GM20000 (cell line): ENCODE measurements at regions not wholly inside any gene's neighbourhood (a gene's known extent, or its start where the extent isn't known, plus 50 kb on each side); places are given as distances from the start of the nearest gene placed in this dataset.

Source experiments
- DNase-seq: peaks from one replicate; pipeline ENCODE4 v3.0.0; 2012; ENCODE audit warnings: low spot score
- TF ChIP-seq, protein P1 (sequence below): IDR thresholded peaks from 2 replicates; pipeline ENCODE4 v1.5.1; 2012; ENCODE audit warnings: mild to moderate bottlenecking, control low read depth; ENCODE audit errors: extremely low read depth, missing control alignments

DNA sequence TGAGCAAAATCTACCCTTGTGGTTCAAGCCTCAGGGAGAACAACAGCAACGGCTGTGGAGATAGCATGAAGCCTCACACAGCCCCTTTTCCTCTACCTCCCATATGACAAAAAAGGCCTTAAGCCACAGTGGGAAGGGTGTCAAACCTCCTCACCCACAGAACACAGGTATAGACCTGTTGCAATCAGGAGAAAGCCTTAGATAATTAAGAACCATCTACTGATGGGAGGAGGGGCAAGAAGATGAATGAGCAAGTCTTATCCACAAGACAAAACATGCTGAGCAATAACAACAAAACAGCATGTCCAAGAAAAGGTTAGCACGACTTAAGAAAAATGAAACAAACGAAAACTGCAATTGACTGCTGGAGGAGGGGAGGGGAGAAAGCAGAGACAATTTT, 272.9 kb upstream of the BCHE start:
- TF ChIP-seq, protein P1, sequence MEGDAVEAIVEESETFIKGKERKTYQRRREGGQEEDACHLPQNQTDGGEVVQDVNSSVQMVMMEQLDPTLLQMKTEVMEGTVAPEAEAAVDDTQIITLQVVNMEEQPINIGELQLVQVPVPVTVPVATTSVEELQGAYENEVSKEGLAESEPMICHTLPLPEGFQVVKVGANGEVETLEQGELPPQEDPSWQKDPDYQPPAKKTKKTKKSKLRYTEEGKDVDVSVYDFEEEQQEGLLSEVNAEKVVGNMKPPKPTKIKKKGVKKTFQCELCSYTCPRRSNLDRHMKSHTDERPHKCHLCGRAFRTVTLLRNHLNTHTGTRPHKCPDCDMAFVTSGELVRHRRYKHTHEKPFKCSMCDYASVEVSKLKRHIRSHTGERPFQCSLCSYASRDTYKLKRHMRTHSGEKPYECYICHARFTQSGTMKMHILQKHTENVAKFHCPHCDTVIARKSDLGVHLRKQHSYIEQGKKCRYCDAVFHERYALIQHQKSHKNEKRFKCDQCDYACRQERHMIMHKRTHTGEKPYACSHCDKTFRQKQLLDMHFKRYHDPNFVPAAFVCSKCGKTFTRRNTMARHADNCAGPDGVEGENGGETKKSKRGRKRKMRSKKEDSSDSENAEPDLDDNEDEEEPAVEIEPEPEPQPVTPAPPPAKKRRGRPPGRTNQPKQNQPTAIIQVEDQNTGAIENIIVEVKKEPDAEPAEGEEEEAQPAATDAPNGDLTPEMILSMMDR = no peak
- no peak for DNase-seq

DNA sequence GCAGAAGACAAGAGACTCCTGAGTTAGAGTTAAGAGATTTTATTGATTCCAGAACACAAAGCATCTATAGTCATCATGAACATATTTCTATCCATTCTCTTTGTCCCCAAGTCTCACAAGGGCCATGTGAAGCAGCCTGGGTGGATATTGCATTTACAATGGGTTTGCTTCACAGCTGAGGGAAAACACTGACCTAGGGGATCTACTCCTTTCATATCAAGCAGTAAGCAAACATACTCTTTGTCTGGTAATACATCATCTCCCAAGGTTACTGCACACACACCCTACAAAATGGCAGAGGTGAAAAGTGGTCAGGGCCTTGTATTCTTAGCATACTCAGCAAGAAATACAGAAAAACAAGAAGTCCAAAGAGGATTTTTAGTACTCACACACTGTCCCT, 267.7 kb upstream of the BCHE start:
- no peak for DNase-seq
- TF ChIP-seq, protein P1 = no peak

DNA sequence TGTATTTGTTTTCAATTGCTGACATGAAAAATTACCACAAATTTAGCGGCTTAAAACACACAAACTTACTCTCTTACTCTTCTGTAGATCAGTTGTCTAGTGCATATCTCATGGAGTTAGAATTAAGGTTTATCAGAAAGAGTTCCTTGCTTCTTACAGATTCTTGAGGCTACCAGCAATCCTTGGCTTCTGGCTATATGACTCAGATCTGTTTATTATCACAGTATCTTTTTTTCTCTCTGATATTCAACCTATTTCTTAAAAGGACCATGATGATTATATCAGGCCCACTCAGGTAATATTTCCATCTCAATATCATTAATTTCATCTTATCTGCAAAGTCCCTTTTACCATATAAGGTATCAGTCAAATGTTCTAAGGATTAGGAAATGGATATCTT, 263.5 kb upstream of the BCHE start:
- TF ChIP-seq, protein P1 = no peak

DNA sequence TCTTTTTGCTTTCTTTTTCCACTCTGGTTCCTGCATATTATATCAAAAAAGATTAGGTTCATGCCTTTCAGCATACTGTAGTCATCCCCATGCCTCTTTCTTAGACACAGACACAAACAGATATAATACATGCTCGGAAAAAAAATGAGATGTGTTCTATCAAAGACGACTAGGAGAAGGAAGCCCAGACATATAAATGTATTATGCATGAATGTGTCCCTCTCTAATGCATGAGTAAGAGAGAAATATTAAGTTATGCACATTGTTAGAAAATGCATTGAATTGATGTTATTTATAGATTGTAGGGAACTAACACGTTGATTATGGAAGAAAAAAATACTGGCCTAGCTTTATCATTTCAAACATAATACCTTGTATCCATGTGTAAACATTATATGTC, 252.4 kb upstream of the BCHE start:
- DNase-seq = no peak
- TF ChIP-seq, protein P1 = no peak

More for the DNA sequence above, 263.5 kb upstream of the BCHE start:
- DNase-seq = no peak

DNA sequence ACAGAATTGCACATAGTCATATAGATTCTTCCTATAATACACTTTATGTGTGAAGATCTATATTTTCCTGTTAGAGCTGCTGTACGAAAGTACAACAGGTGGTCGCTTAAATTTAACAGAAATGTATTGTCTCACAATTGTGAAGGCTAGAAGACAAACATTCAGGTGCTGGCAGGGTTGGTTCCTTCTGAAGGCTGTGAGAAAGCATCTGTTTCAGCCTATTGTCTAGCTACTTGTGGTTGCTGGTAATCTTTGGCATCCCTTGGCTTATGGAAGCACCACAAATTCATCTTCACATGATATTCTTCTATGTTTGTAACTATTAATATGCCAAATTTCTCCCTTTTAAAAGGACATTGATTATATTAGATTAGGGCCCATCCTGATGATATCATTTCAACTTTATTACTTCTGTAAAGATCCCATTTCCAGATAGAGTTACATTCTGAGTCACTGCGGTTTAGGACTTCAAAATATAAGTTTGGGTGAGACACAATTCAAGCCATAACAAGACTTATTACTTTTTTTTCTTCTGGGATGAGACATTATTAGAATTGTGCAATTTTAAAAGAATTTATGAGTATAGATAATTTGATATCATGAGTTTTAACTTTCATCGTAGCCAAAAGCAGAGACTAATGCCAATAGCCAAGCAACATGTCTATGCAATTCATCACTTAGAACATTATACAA, 248.1 kb upstream of the BCHE start:
- DNase-seq = no peak
- TF ChIP-seq, protein P1 = no peak

DNA sequence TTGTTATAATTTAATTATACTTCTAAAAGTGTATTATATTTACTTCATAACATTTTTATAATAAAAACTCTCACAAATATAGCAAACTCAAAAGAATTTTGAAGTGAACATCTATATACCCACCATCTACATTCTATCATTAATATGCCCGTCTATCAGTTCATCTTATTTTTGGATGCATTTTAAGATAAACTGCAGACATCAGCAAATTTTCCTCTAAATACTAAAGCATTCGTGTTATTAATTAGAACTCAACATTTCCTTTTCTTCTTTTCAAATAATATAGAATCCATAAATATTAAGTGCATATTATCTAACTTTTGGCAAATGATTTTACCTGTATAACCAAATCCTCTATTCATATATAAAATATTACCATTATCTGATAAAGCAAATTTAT, 242.9 kb upstream of the BCHE start:
- TF ChIP-seq, protein P1 = no peak
- no peak for DNase-seq

DNA sequence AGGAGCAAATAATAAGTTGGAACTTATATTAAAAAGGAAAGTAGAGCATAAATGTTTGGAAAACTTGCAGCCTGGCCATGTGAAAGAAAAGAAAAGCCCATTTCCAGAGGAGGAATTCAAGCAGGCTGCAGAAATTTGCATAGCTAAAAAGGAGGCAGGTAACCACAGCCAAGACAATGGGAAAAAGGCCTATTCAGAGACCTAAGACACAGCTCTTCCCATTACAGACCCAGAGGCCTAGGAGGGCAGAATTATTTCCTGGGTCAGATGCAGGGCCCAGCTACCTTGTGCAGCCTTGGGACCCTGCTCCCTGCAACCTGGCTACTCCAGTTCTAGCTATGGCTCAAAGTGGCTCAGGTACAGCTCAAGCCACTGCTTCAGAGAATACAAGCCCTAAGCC, 234.6 kb upstream of the BCHE start:
- DNase-seq = no peak
- TF ChIP-seq, protein P1 = no peak
